NCI-H2196 (cell line): ENCODE measurements at regions not wholly inside any gene's neighbourhood (a gene's known extent, or its start where the extent isn't known, plus 50 kb on each side); places are given as distances from the start of the nearest gene placed in this dataset.
"Not testable (repeated sequence)": the region's sequence is repeated elsewhere in the genome, so short reads cannot be mapped to it uniquely, and the experiment has no call there.

Experiments used
- DNase-seq: peaks from one replicate; lab custom pipeline; 2025; ENCODE audit not compliant: unreplicated experiment; lab: John Stamatoyannopoulos, UW

- no peak for DNase-seq
These were observed 187.5 kb upstream of the DTNA start for GRCh38 chr18:34522603-34523002.

DNA sequence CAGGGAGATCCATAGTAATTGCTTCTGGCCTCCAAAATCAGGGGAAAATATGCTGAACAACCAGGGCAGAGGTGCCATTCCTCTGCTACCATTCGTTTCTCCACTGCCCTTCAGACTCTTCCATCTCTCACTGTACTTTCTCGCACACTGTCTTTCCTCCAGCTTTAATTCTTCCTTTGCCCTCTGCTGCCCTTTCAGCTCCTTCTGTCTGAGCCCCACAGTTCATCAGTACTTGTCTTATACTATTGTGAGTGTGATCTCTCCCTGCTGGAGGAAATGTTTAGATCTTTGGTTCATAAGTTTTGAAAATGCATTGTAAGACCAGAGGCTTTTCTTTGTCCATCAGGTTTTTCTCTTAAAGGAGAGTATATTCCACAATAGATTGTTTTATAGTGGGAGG is 184.9 kb upstream of the DTNA start:
- DNase-seq: no peak

GRCh38 chr18:34528177-34528576 is 181.9 kb upstream of the DTNA start:
- DNase-seq: no peak

DNA sequence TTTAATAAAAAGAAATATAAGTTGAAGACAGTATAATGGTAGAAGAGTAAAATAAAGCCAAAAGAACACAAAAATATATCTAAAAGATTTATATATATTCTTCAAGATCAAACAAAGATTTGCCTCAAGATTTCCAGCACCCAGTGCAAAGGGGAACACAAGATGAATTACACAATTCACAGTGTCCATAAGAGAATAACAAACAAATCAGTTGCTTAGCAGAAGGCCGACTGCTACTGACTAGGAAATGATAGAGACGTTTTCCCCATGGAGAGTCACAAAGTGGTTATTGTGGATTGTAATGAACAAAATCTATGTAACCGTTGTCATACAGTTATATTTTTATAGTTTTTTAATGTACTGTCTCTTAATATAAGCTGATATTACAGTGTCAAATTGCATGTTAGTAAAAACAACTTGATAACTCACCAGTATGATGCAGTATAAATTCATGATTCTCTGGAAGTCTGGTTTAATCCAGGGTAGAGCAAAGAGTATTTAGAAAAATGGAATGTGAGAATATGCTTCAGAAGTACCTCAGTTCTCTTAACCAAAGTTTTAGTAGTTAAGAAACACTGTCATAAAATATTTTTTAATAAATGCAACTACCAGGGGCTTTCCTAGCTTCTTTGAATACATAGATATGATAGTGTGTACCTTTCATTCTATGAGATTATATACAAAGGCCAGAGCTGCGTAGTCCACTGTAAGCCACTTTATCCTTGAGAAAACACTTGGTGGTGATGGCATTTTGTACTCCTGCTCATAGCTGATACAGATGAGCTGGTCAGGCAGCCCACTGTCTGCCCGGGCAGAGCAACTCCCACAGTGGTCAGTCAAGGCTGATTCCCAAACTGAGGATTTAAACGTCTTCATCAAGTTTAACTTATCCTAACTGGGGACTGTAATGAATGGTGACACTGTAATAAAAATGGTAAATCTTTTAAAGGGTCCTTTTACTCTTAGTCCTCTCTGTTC is 180.5 kb upstream of the DTNA start:
- DNase-seq: no peak

GRCh38 chr18:34531110-34531509 is 179.0 kb upstream of the DTNA start:
- DNase-seq: no peak

DNA sequence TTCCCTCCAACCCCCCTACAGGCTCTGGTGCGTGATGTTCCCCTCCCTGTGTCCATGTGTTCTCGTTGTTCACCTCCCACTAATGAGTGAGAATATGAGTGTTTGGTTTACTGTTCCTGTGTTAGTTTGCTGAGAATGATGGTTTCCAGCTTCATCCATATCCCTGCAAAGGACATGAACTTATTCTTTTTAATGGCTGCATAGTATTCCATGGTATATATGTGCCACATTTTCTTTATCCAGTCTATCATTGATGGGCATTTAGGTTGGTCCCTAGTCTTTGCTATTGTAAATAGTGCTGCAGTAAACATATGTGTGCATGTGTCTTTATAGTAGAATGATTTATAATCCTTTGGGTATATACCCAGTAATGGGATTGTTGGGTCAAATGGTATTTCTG is 175.5 kb upstream of the DTNA start:
- not testable (repeated sequence) for DNase-seq

- no peak for DNase-seq
These were observed 169.2 kb upstream of the DTNA start for GRCh38 chr18:34540897-34541296.

DNA sequence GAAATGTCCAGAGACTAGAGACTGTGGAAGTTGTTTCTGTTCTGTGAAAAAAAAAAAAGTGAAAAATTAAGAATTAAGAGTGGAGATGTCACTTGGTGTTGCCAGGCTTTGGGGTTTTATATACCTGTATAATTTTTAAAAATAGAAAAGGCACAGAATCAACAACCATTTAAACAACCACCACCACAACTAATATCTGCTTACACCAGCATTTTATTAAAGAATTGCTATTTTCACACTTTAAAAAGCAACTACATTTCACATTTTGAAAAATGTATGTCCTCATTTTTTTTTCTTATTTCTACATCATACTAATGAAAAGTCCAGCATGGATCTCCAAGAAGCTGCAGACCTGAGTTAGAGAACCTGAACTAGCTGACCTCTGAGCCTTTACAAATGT is 167.5 kb upstream of the DTNA start:
- DNase-seq: no peak

DNA sequence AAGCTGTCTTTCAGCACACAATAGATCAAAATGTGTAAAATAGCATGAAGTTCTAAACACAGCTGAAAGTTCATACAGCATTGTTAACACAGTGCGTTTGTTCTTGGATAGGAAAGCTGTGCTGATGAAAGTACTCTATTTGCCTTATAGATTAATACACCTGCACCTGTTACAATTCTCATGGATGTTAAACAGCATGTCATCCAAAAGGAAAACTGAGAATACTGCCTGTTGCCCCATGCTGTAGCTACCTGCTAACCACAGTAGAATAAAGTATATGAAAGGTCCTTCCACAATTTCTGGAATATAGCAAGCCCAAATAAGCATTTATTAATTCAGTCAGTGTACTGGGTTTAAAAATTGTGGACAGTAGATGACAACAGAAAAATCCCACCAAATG is 166.7 kb upstream of the DTNA start:
- no peak for DNase-seq

- DNase-seq: no peak
These were observed 166.2 kb upstream of the DTNA start for GRCh38 chr18:34543945-34544344.

DNA sequence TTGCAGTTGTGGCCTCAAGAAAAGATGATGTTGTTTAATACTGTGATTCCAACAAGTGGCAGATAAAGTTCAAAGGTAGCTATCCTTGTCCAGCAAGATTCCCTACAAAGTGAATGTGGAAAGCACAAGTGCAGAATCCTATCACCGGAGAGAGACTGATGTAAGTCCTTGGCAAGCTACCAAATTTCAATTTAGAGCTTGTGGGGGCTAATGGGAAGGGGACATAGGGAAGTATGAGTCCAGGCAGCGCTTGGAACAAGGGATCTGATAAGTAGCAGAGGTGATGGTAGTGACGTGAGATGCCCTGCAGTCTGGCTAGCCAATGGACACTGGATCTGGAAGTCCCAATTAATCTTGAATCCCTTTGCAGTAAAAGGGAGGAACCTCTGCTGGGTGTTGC is 165.2 kb upstream of the DTNA start:
- DNase-seq: no peak

DNA sequence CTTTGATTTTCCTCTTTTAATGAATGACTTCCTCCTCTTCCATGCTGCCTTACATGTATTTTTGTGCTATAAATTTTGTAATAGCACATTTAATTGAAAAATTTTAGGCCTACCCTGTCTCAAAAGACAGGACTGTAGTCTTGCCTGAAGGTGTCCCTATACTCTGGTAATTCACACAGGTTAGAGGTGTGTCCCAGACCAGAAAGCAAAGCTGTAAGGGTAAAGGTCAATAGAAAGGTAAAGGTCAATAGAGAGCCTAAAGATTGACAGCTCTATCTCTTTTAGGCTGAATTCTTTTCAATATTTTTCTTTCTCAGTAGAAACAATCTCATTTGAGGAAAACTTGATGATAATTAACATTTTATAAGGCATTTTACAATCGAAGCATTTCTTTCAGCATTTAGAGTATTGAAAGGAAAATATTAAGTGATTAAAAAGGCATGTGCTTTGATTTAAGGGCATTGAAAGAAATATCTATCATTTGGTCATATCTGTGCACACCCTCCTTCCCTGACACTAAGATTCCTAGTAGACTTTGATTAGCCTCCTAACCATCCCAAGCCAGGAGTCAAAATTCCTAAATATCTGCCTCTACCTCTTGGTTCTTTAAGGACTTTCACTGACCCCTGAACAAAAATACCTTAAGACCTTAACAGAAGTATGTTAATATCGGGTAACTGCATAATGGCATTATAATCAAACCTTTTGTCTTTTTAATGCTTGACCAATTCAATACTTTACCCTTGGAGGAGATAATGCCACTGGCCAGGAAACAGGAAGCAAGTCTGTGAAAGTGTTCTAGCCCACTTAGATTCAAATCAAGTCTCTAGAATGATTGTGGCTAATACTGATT is 161.8 kb upstream of the DTNA start:
- DNase-seq: no peak

DNA sequence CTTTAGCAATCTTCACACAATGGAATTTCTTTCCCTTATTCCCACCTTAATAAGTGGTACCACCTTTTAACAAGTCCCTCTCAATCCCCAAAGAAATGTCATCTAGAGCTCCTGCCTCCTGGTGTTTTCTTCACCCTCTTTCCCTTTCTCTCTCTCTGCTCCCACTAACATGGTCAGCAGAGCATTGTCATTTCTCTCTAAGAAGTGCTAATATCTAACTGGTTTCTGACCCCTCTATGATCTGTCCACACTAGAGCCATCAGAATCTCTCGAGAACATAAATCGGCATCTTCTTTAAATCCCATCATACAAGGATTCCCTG is 161.2 kb upstream of the DTNA start:
- no peak for DNase-seq

DNA sequence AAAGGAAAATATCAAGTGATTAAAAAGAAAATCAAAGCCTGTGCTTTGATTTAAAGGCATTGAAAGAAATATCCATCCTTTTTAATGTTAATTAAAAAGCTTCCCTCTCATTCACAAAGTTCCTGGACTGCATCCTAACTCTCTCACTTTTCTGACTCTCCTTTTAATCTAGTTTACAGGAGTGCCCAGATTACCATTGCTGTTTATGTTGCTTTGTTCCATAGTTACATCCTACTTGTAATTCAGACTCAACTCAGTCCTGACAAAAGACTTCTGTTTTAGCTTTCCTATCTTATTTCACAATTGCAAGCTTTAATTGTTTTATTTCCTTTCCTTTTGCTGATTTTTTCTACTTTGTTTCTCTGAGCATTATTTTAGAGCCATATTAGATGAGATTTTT is 160.7 kb upstream of the DTNA start:
- no peak for DNase-seq

DNA sequence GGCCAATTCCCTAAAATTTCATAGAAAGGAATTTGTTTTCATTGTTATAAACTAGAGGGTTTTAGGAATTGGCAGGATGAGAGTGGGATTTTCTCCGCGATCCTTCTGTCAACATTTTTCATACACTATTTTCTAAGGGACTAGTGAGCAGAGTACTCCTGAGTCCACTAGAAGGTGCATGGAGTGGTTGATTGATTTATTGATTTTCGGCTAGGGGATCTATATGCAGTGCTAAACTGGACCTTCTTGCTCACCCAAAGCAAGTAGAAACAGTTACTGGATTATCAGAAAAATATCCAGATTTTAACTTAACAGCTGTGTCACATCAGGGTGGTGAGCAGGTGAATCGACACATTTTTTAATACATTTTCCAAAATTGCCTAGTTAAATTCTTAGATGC is 159.9 kb upstream of the DTNA start:
- no peak for DNase-seq

- DNase-seq: no peak
These were observed 159.2 kb upstream of the DTNA start for GRCh38 chr18:34550902-34551301.

- DNase-seq: no peak
These were observed 158.3 kb upstream of the DTNA start for GRCh38 chr18:34551824-34552223.

- no peak for DNase-seq
These were observed 147.7 kb upstream of the DTNA start for GRCh38 chr18:34562252-34562870.

DNA sequence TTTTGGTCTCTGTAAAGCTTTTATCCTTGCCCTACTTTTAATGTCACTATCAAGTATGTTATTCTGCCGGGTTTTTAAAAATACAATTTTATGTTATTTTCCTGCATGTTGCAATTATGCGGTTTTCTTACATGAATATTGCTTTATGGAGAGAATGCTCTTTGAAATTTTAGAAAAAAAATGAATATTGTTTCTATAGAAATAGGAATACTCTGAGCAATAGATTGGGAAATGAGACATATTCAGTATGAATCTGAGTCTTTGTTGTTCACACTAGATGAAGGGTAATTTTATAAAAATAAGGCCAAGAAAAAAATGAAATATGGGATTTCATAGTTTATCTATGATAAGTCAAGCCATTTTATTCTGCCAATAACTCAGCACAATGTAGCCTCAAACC is 142.2 kb upstream of the DTNA start:
- DNase-seq: no peak

- DNase-seq: no peak
These were observed 133.5 kb upstream of the DTNA start for GRCh38 chr18:34576622-34577021.

DNA sequence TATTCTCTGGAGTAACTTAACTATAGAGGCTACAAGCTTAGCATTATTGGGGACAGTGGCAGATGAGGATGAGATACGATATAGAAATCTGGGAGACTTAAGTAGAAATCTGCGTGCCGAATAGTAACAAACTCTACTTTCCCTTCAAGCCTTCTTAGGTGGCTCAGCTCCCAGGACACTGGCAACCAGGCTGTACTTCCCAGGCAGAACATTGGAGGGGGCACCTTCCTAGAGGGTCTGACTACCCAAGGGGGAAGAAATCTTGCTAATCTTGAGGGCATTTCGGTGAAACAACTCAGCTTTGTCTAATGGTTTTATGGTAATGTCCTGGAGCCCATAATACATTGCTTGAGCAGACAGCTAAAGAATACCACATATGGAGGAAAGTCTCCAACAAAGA is 126.2 kb upstream of the DTNA start:
- DNase-seq: no peak

- DNase-seq: no peak
These were observed 119.6 kb upstream of the DTNA start for GRCh38 chr18:34590503-34590902.
